ENCODE measurements at regions not wholly inside any gene's neighbourhood (a gene's known extent, or its start where the extent isn't known, plus 50 kb on each side); places are given as distances from the start of the nearest gene placed in this dataset.
"Not testable (repeated sequence)": the region's sequence is repeated elsewhere in the genome, so short reads cannot be mapped to it uniquely, and the experiment has no call there.

- DNase-seq, result no peak
Observed at GRCh38 chr4:132386130-132386529, 763.0 kb upstream of the PCDH10 start.

GRCh38 chr4:132387060-132387459 is 762.0 kb upstream of the PCDH10 start:
- DNase-seq, result no peak

DNA sequence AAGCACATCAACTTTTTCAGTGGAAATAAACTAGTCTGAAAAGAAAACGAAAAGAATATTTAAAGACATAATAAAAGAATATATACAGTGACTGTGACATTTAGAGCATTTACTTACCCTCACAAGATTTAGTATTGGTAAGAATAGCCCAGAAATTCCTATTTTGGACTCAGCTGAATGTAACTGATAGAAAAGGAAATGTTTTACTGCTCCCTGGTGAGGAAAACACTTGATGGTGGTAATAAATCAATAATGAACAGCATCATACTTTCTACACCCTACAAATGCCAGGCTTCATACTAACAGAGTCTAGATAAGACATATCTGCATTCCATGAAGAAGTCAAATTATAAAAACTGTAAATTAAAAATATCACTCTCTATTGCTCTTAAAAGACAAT is 753.5 kb upstream of the PCDH10 start:
- DNase-seq, result no peak

DNA sequence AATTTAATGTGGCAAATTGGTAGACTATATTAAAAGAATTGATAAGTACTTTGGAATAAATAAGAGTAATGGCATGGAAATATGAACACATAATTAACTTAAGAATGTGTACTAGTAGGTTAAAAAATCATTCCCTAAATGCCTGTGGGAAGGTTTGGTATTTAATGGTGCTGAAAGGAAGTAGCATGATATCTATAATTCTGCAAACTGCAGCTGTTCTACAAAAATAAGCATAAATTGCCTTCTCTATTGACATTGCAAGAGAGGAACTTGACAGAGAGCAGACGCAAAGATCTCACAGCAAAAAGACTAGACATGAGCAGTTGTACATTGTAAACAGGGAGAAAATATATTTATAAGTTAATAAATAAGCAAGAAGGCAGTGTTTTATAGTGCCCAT is 752.5 kb upstream of the PCDH10 start:
- DNase-seq, result no peak

DNA sequence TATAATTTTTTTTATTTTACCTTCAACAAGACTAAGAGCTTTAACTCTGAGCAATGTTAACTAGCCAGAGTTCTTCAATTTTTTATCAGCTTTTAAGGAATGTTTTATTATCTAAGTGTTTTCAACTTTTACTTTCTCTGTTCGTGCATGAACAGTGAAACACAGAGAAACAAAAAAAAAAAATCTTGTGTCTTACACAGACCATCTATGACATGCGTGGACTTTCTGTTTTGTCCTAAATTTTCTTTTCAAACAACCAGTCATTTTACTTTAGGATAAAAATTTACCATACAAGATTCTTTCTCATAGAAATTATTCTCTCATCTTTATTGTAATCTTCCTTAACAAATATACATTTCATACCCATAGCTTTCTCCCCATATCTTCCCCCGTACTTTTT is 731.9 kb upstream of the PCDH10 start:
- no peak for DNase-seq

DNA sequence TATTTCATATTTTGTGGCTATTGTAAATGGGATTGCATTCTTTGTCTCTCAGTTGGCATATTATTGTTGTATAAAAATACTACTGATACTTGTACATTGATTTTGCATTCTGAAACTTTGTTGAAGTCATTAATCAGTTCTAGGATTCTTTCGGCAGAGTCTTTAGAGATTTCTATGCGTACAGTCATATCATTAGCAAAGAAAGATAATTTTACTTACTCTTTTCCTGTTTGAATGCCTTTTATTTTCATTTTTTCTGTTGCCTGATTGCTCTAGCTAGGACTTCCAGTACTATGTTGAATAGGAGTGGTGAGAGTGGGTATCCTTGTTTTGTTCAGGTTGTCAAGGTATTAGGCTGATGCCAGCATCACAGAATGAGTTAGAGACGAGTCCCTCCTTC is 722.0 kb upstream of the PCDH10 start:
- DNase-seq, result no peak

GRCh38 chr4:132437117-132437516 is 712.0 kb upstream of the PCDH10 start:
- no peak for DNase-seq

GRCh38 chr4:132445386-132445785 is 703.7 kb upstream of the PCDH10 start:
- DNase-seq, result no peak

- DNase-seq, result not testable (repeated sequence)
Observed at GRCh38 chr4:132457987-132458386, 691.1 kb upstream of the PCDH10 start.

GRCh38 chr4:132479543-132479942 is 669.6 kb upstream of the PCDH10 start:
- no peak for DNase-seq

DNA sequence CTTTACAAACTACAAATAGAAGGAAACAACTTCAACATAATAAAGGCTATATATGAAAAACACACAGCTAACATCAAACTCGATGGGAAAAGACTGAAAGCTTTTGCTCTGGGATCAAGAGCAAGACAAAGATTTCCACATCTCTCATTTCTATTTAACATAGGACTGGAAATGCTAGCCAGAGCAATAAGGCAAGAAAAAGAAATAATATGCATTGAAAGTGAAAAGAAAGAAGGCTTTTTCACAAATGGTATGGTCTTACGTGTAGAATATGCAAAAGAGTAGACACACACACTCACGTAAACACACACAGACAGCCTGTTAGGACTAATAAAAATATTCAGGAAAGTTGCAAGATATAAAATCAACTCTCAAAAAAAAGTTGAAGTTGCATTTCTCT is 660.5 kb upstream of the PCDH10 start:
- DNase-seq, result no peak

GRCh38 chr4:132493476-132493875 is 655.6 kb upstream of the PCDH10 start:
- no peak for DNase-seq

- not testable (repeated sequence) for DNase-seq
Observed at GRCh38 chr4:132495267-132495812, 653.8 kb upstream of the PCDH10 start.

GRCh38 chr4:132498215-132498614 is 650.9 kb upstream of the PCDH10 start:
- no peak for DNase-seq

DNA sequence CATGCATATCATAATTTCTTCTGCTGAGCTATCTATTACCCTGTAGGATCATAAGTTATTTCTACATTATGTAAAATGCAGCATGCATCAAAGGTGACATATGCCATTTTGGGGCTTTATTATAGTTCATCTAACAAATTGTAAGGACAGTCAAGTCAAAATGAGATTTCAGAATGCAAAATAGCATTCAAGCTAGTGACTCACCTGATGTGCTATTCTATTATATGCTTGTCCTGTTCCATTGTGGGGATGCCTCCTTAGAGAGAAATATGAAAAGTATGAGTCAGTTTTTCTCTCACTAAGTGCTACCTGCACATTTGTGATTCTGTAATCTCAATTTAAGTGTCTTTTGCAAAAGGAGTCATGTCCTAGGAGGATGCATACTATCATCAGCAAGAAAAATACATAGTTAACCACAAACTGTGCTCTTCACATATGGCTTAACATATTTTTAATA is 647.0 kb upstream of the PCDH10 start:
- no peak for DNase-seq

- no peak for DNase-seq
Observed at GRCh38 chr4:132504438-132504837, 644.7 kb upstream of the PCDH10 start.

GRCh38 chr4:132506568-132506967 is 642.5 kb upstream of the PCDH10 start:
- DNase-seq, result no peak

- no peak for DNase-seq
Observed at GRCh38 chr4:132513491-132513890, 635.6 kb upstream of the PCDH10 start.

DNA sequence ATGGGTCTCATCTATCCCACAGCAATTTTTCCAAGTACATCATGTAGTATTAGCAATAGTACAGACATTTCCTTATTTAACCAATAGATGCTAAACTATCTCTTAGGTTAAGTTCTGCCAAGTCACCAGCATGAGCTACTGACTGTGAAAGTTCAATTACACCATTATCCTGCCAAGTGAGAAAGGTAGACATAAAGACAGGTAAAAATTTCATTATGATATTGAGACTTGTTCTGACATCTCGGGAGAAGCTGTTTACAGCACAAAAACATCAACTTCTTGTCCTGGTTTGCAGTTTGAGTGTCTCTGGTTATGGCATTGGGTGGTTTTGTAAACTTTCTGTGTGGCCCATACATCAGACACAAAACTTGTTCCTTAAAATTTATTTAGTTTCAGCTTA is 622.4 kb upstream of the PCDH10 start:
- DNase-seq, result no peak

DNA sequence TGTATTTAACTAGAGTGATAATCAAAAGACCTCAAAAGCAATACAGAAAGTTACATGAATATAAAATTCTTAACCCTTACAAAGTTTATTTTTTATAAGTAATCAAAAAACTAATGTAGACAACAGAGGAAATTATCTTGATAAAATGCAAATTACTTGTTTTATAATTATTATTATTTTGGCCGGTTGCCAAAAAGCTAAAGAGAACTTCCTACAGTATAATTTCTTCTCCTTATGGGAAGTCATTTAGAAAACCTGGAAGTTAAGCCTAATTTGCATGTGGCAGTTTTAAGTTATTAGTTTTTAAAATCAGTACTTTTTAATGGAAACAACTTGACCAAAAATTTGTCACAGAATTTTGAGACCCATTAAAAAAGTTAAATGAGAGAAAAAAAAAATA is 621.3 kb upstream of the PCDH10 start:
- DNase-seq, result no peak

DNA sequence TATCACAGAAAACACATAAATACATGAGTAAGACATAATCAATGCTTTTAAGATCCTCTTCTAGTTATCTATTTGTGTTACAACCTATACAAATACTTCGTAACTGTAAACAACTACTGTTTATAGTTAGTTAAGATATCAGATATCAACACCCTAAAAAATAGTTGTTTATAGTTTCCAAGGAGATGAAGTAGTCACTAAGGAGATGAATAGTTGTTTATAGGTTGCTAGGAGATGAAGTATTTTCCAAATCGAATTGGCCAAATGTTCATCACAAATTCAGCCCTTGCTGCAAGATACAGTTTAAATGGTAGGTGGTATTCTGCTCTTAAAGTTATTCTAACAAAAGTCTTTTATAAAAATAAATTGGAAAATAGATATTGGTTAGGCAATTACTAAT is 618.2 kb upstream of the PCDH10 start:
- peak; percentile 14 for DNase-seq

- DNase-seq, result no peak
Observed at GRCh38 chr4:132540268-132540667, 608.8 kb upstream of the PCDH10 start.

DNA sequence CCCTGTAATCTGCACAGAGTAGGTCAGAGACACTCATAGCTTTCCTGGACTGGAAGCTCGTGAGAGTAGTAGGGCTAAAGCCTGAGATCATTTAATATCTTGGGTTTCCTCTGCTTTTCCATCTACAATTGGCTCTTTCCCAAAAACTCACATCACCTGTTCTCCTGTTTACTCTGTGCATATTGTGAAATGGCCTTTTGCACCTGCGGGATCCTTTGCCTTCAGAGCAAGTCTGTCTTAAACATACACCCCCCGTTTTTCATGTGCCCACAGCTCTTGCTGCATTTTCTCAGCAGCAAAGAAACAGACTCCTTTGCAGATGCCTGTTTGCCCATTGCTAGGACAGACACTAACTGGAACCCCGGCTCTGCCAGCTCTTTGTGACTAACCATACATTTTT is 608.3 kb upstream of the PCDH10 start:
- DNase-seq, result peak; percentile 22

DNA sequence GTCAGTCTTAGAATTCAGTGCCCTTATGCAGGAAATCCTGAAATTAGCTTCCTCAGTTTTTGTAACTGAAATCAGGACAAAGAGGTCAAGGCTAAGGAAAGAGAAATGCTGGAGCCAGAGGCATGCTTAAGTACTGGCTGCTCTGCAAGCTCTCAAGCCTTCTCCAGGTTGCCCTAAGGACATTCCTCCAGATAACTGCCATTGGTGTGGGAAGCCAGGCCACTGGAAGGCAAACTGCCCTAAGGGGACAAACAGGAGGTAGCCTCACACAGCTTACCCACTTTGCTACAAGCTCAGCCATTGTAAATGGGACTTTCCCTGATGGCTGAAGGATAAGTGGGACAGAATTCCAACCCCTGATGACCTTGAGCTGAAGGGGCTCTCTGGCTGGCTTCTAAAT is 606.9 kb upstream of the PCDH10 start:
- no peak for DNase-seq

- no peak for DNase-seq
Observed at GRCh38 chr4:132548463-132548862, 600.6 kb upstream of the PCDH10 start.

GRCh38 chr4:132556316-132556715 is 592.8 kb upstream of the PCDH10 start:
- no peak for DNase-seq

Data from NCI-H774 (cell line).